ENCODE measurements at regions not wholly inside any gene's neighbourhood (a gene's known extent, or its start where the extent isn't known, plus 50 kb on each side); places are given as distances from the start of the nearest gene placed in this dataset.

GRCh38 chr7:25396668-25397067 is 168.4 kb upstream of the NPVF start:
- no peak overlapping the region for H3K9ac ChIP-seq (ENCODE audit: low read depth, low read length)
- H3K36me3 ChIP-seq (ENCODE audit: insufficient read depth, low read length), result no peaks in the 10 kb centered on the region
- H4K20me1 ChIP-seq (ENCODE audit: insufficient read depth, low read length), result no peaks in the 10 kb centered on the region
- DNase-seq (no peak), ATAC-seq (ENCODE audit: insufficient read depth, low read depth) (no peak)
- peaks cover 13% of the 10 kb centered on the region for H3K27me3 ChIP-seq (ENCODE audit: insufficient read depth, low read length, poor library complexity)
- TF ChIP-seq EZH2 (IDR thresholded peaks at IDR 0.05; ENCODE audit: borderline replicate concordance, low read depth, low read length, severe bottlenecking) (no peak), CTCF (IDR thresholded peaks at IDR 0.05; ENCODE audit: borderline replicate concordance, extremely low read depth, low read length, poor library complexity, severe bottlenecking) (no peak)
- H3K27ac ChIP-seq (ENCODE audit: low read length), result no peak overlapping the region
- H3K4me3 ChIP-seq (ENCODE audit: low read depth in 1 of 2, low read length in 2 of 2), result no peak overlapping the region
- H3K4me2 ChIP-seq (ENCODE audit: insufficient read depth, low read length), result no peak overlapping the region
- no peaks in the 10 kb centered on the region for H3K4me1 ChIP-seq (ENCODE audit: insufficient read depth, low read length)
- no peaks in the 10 kb centered on the region for H3K9me3 ChIP-seq (ENCODE audit: insufficient read depth, low read length, severe bottlenecking)
- no peak overlapping the region for H2AFZ ChIP-seq (ENCODE audit: low read depth, low read length)
- H3K79me2 ChIP-seq (ENCODE audit: insufficient read depth, low read length), result no peaks in the 10 kb centered on the region

GRCh38 chr7:25398418-25398817 is 170.1 kb upstream of the NPVF start:
- Histone ChIP-seq H3K27ac (ENCODE audit: low read length) (no peak overlapping the region), H3K4me2 (ENCODE audit: insufficient read depth, low read length) (no peak overlapping the region), H2AFZ (ENCODE audit: low read depth, low read length) (no peak overlapping the region), H4K20me1 (ENCODE audit: insufficient read depth, low read length) (no peaks in the 10 kb centered on the region), H3K79me2 (ENCODE audit: insufficient read depth, low read length) (no peaks in the 10 kb centered on the region), H3K9ac (ENCODE audit: low read depth, low read length) (no peak overlapping the region), H3K36me3 (ENCODE audit: insufficient read depth, low read length) (no peaks in the 10 kb centered on the region), H3K4me1 (ENCODE audit: insufficient read depth, low read length) (no peaks in the 10 kb centered on the region), H3K4me3 (ENCODE audit: low read depth in 1 of 2, low read length in 2 of 2) (no peak overlapping the region), H3K9me3 (ENCODE audit: insufficient read depth, low read length, severe bottlenecking) (no peaks in the 10 kb centered on the region), H3K27me3 (ENCODE audit: insufficient read depth, low read length, poor library complexity) (peaks cover 10% of the 10 kb centered on the region)
- no peak for DNase-seq
- TF ChIP-seq EZH2 (IDR thresholded peaks at IDR 0.05; ENCODE audit: borderline replicate concordance, low read depth, low read length, severe bottlenecking), result no peak
- TF ChIP-seq CTCF (IDR thresholded peaks at IDR 0.05; ENCODE audit: borderline replicate concordance, extremely low read depth, low read length, poor library complexity, severe bottlenecking), result no peak
- ATAC-seq (ENCODE audit: insufficient read depth, low read depth), result no peak

- Histone ChIP-seq H3K4me2 (ENCODE audit: insufficient read depth, low read length) (no peak overlapping the region), H3K27me3 (ENCODE audit: insufficient read depth, low read length, poor library complexity) (peaks cover 10% of the 10 kb centered on the region), H3K9me3 (ENCODE audit: insufficient read depth, low read length, severe bottlenecking) (no peaks in the 10 kb centered on the region), H3K27ac (ENCODE audit: low read length) (no peak overlapping the region), H4K20me1 (ENCODE audit: insufficient read depth, low read length) (no peaks in the 10 kb centered on the region), H3K36me3 (ENCODE audit: insufficient read depth, low read length) (no peaks in the 10 kb centered on the region), H3K4me3 (ENCODE audit: low read depth in 1 of 2, low read length in 2 of 2) (no peak overlapping the region), H3K4me1 (ENCODE audit: insufficient read depth, low read length) (no peaks in the 10 kb centered on the region), H2AFZ (ENCODE audit: low read depth, low read length) (no peak overlapping the region), H3K79me2 (ENCODE audit: insufficient read depth, low read length) (no peaks in the 10 kb centered on the region), H3K9ac (ENCODE audit: low read depth, low read length) (no peak overlapping the region)
- ATAC-seq (ENCODE audit: insufficient read depth, low read depth) (no peak), DNase-seq (no peak)
- TF ChIP-seq EZH2 (IDR thresholded peaks at IDR 0.05; ENCODE audit: borderline replicate concordance, low read depth, low read length, severe bottlenecking) (no peak), CTCF (IDR thresholded peaks at IDR 0.05; ENCODE audit: borderline replicate concordance, extremely low read depth, low read length, poor library complexity, severe bottlenecking) (no peak)
Observed at GRCh38 chr7:25399000-25399750, 170.9 kb upstream of the NPVF start.
